CD4-positive, alpha-beta T cell treated with Interleukin-6 at 100 ng/mL for 8 hours (primary cell): ENCODE measurements at regions not wholly inside any gene's neighbourhood (a gene's known extent, or its start where the extent isn't known, plus 50 kb on each side); places are given as distances from the start of the nearest gene placed in this dataset.

ENCODE experiments used
- DNase-seq: peaks from one replicate; pipeline ENCODE4 v3.0.0-alpha.2; 2020; ENCODE audit warnings: mixed read lengths, low spot score

GRCh38 chr11:76276781-76277155, 70.5 kb upstream of the WNT11 start:
- DNase-seq = no peak

GRCh38 chr11:76276046-76276780, 69.9 kb upstream of the WNT11 start:
- no peak for DNase-seq

DNA sequence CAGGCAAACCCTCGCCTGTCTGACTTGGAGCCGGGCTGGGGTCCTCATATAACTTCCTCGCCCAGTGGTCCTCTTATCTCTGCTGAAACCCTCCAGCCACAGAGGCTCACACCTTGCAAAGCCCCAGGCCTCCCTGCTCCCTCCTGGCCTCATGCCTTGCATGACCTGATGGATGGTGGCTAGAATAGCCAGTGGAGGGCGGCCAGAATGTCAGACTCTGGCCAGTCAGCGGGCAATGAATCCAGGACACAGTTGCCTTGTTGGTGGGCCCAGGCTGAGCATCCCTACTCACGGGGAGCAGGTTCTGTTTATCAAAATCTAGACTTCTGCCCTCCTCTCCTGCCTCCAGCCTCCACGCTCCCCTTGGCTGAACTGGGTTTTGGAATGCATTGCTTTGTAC, 69.1 kb upstream of the WNT11 start:
- no peak for DNase-seq

DNA sequence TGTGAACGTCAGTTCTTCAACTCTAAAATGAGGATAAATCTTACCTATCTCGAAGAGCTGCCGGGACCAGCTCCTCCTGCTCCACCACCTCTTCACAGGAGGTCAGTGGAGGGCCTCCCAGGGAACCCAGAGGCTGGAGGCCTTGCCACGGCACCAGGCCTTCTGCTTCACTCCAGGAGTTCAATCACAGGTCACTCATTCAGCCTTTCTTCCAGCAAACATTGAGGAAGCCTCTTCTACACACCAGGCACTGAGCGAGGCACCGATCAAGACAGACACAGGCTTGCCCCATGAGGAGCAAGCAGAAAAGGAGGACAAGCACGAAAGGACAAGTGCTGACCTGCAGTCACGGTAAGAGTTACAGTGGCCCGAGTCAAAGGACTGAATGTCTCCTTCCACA, 64.8 kb upstream of the WNT11 start:
- DNase-seq = no peak

GRCh38 chr11:76270389-76270788, 64.1 kb upstream of the WNT11 start:
- no peak for DNase-seq

GRCh38 chr11:76269661-76270261, 63.5 kb upstream of the WNT11 start:
- DNase-seq = no peak

DNA sequence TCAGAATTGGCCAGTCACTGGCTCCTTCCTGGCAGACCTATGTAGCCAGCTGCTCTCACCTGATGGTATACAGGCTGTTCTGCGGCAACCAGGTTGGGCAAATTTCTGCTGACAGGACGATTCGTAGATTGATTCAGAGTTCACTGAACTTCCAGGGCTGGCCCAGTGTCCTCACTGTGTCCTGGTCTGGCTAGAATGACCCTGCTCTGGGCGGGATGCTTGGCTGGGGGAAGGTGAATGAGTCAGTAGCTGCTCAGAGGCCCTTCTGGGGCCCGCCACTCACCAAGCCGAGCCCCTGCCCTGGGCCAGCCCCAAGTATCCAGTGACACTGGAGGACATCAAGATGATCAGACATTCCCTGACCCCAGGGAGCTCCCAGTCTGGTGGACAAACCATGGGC, 62.9 kb upstream of the WNT11 start:
- DNase-seq = no peak

- no peak for DNase-seq
These were observed 62.2 kb upstream of the WNT11 start for GRCh38 chr11:76268498-76268897.

- DNase-seq = no peak
These were observed 61.3 kb upstream of the WNT11 start for GRCh38 chr11:76267556-76267955.

GRCh38 chr11:76266286-76267100, 60.2 kb upstream of the WNT11 start:
- DNase-seq = no peak

DNA sequence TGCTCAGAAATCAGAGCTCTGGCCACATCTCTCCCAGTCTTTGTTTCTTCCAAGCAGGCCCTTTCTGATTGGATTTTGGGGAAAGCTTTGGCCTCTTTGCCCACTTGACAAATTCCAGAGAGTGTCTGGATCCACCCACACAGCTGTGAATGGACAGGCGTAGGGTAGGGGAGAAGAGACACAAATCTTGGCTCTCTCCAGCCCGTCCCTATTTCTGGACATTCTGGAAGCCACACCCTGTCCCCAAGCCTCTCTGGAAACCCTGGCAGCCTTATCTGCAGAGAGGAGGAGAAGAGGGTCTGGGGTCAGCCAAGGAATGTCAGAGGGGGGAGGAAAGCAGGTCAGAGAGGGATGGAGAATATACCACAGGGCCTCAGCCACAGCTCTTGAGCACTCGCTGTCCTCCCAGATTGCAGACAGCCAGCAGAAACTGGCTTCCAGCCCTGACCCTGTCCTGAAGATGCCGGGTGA, 59.5 kb upstream of the WNT11 start:
- DNase-seq = no peak

- no peak for DNase-seq
These were observed 57.4 kb upstream of the WNT11 start for GRCh38 chr11:76263657-76264056.

GRCh38 chr11:76263166-76263565, 56.9 kb upstream of the WNT11 start:
- no peak for DNase-seq

DNA sequence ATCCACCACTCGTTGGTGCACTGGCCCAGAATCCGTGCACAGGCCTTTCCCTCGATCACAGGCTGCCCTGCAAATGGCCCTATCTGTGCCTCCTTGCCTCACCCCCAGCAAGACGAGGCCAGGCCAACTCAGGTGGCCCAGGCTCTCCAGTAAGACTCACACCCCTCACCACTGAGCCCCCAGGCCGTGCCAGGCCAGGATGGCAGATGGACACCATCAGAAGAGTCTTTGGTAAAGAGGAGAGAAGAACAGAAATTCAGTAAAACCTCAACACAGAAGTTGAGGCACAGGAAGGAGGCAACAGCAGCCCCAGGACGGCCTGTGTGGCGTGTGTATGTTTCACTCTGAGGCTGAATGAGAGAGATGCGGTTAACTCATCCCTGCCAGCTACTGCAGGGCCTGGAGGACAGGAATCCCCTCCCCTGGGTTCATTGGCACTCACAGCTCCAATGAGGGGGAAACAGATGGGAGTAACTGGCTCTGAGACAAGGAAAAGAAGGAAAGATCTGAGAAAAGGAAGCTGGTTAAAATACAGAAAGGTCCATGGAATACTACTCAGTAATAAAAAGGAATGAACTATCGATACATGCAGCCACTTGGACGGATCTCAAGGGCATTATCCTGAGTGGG, 54.1 kb upstream of the WNT11 start:
- DNase-seq = no peak

DNA sequence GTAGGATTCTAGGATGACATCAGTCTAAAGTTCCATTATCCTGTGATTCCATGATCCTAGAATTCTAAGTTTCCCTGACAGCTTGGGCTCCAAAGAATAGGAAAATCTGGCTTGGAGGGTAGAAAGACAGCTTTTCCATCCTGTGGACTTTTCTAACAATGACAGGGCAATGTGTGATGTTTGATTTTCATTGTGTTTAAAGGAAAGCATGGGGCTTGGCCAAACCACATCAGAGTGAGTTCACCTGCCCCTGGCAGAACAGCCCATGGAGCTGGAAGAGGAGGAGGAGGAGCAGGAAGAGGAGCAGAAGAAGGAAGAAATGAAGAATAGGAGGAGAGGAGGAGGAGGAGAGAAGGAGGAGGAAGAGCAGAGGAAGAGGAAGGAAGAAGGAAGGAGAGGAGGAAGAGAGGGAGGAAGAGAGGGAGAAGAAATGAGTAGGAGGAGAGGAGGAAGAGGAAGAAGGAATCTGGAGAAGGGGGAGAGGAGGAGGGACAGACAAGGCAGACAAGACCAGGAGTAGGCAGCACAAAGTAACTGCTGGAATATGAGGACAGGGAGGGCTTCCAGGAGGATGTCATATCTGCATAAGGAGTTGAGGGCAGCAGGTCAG, 53.1 kb upstream of the WNT11 start:
- no peak for DNase-seq

DNA sequence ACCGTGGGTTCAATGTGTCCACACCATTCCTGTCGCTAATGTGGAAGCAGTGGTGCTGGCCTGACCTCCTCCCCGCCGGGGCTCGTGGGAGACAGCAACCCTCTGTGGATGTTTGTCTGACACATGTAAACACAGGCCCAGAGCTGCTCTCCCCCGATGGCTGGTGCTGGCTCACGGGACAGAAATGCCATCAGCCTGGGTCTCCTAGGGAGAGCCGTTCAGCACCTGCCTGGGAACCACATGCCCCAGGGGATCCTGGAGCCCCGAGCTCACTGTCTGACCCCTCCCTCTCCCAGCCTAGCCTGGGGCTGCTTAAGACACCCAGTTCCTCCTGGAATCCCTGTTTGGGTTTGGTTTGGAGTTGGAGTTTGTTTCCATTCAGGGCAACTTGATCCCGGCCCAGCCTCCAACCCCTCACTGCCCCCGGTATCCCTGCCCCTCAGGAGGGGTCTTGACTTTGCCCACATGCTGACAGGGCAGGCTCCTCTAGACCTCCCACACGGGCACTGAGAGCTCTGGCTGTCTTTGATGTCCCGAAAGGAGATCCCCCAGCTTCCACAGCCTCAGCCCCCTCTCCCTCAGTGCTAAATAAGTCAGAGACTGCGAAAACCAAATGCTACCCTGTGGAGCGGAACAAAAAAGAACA, 50.9 kb upstream of the WNT11 start:
- DNase-seq = no peak

- no peak for DNase-seq
These were observed 50.1 kb upstream of the WNT11 start for GRCh38 chr11:76256448-76256847.
